GM12892 (cell line): ENCODE measurements at regions not wholly inside any gene's neighbourhood (a gene's known extent, or its start where the extent isn't known, plus 50 kb on each side); places are given as distances from the start of the nearest gene placed in this dataset.

ENCODE experiments used
- POLR2A ChIP-seq: IDR thresholded peaks from 2 replicates; pipeline ENCODE4 v1.6.1; 2011; ENCODE audit warnings: low read depth, low read length, control low read depth
- POLR2AphosphoS5 ChIP-seq: IDR thresholded peaks from 2 replicates; pipeline ENCODE4 v1.6.1; 2011; ENCODE audit warnings: low read depth, low read length, control low read depth

DNA sequence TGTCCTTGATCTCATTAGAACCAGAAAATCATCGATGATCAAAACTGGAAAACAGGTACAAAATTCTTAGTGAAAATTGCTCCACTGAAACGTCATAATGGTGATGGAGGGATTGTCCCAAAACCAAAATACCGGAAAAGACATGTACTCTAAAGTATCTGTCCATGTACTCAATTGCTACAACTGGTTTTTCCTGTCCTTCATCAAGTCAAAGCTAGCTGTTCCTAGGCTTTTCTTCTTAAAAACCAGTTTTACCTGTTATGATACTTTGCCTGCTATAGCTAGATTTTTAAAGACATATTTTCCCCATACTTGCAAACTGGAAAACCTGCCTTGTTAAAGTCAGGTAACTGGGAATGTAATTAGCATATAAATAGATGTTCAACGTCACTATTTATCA, 50.5 kb upstream of the LRRC1 start:
- TF ChIP-seq POLR2A: no peak
- TF ChIP-seq POLR2AphosphoS5: no peak
